ENCODE measurements at regions not wholly inside any gene's neighbourhood (a gene's known extent, or its start where the extent isn't known, plus 50 kb on each side); places are given as distances from the start of the nearest gene placed in this dataset.

DNA sequence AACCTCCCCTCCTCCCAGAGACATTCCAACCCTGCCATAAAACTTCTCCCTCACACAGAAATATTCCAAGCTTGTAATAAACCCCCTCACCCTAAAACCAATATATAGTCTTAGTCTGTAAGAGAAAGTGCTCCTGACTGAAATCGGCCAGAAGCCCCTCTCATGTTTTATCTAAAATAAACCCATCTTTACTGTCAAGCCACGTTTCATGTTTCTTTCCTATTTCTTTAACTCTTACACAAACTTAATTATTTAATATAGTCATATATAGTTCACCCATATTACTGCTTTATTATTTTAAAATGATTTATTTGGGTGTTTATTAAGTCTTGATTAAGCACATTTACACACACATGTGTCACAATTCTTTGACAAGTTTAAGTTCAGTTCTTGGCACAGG lies 191.3 kb upstream of the AADAT start:
- TF ChIP-seq POLR2A (IDR thresholded peaks at IDR 0.05) (no peak), POLR2AphosphoS5 (IDR thresholded peaks at IDR 0.05) (no peak), EP300 (IDR thresholded peaks at IDR 0.05) (no peak)
